Ishikawa (cell line): ENCODE measurements at regions not wholly inside any gene's neighbourhood (a gene's known extent, or its start where the extent isn't known, plus 50 kb on each side); places are given as distances from the start of the nearest gene placed in this dataset.

Source experiments
- CEBPB ChIP-seq: IDR thresholded peaks from 2 replicates; pipeline ENCODE4 v1.6.1; 2012
- CREB1 ChIP-seq: IDR thresholded peaks from 2 replicates; pipeline ENCODE4 v1.6.1; 2012; ENCODE audit warnings: low read depth
- EGR1 ChIP-seq: IDR thresholded peaks from 2 replicates; pipeline ENCODE4 v1.6.1; 2012
- EP300 ChIP-seq: IDR thresholded peaks from 2 replicates; pipeline ENCODE4 v1.6.1; 2012; ENCODE audit warnings: borderline replicate concordance
- FOXM1 ChIP-seq: IDR thresholded peaks from 2 replicates; pipeline ENCODE4 v1.6.1; 2012; ENCODE audit warnings: low read depth, borderline replicate concordance
- NFIC ChIP-seq: IDR thresholded peaks from 2 replicates; pipeline ENCODE4 v1.6.1; 2012
- RAD21 ChIP-seq: IDR thresholded peaks from 2 replicates; pipeline ENCODE4 v1.6.1; 2012; ENCODE audit warnings: low read depth
- REST ChIP-seq: IDR thresholded peaks from 2 replicates; pipeline ENCODE4 v1.6.1; 2012; ENCODE audit warnings: low read depth, mild to moderate bottlenecking
- TAF1 ChIP-seq: IDR thresholded peaks from 2 replicates; pipeline ENCODE4 v1.6.1; 2012; ENCODE audit warnings: low read depth, mild to moderate bottlenecking
- TCF12 ChIP-seq: IDR thresholded peaks from 2 replicates; pipeline ENCODE4 v1.6.1; 2012; ENCODE audit warnings: low read depth
- TEAD4 ChIP-seq: IDR thresholded peaks from 2 replicates; pipeline ENCODE4 v1.6.1; 2012
- USF1 ChIP-seq: IDR thresholded peaks from 2 replicates; pipeline ENCODE4 v1.6.1; 2012
- YY1 ChIP-seq: IDR thresholded peaks from 2 replicates; pipeline ENCODE4 v1.6.1; 2012; ENCODE audit warnings: low read depth
- ZBTB7A ChIP-seq: IDR thresholded peaks from 2 replicates; pipeline ENCODE4 v1.6.1; 2012; ENCODE audit warnings: low read depth
- TF ChIP-seq, protein P1 (sequence below): IDR thresholded peaks from 2 replicates; pipeline ENCODE4 v1.6.1; 2012

DNA sequence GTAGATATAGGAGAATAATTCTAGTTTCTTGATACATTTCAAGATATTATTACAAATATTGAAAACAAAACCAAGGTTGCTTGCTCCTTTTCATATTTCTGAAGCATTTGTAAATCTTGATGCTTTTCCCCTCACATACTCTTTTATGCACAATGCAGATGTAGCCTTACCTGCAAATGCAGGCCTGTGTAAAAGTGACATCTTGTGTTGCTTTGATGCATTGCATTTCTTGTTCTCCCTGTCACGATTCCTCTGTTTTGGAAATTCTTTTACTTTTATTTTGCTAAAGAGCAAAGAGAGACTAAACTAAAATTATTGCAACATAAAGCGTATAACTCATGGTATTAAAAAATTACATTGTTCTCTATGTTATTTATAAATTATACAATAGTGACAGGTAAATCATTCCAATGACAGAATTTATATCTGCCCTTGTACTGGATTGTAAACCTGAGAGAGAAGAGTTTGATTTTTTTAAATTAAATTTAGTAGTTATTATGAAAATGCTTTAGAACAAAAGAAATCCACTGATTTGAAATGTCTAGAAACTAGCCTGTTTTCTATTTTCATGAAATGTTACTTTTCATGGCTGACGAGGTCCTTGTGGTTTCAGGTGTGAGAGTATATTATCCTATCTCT, 970.0 kb downstream of the MAT2B start:
- TF ChIP-seq RAD21 (peak; percentile 53), REST (no peak)

GRCh38 chr5:164481270-164481669, 975.9 kb downstream of the MAT2B start:
- no peak for TF ChIP-seq REST
- no peak for TF ChIP-seq YY1
- no peak for TF ChIP-seq USF1
- TF ChIP-seq CREB1 = no peak
- TF ChIP-seq CEBPB = no peak
- no peak for TF ChIP-seq RAD21
- no peak for TF ChIP-seq TEAD4
- TF ChIP-seq NFIC = no peak
- TF ChIP-seq TCF12 = no peak
- TF ChIP-seq ZBTB7A = no peak
- no peak for TF ChIP-seq EGR1
- no peak for TF ChIP-seq TAF1
- no peak for TF ChIP-seq FOXM1
- TF ChIP-seq, protein P1, sequence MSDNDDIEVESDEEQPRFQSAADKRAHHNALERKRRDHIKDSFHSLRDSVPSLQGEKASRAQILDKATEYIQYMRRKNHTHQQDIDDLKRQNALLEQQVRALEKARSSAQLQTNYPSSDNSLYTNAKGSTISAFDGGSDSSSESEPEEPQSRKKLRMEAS = no peak
- no peak for TF ChIP-seq EP300

DNA sequence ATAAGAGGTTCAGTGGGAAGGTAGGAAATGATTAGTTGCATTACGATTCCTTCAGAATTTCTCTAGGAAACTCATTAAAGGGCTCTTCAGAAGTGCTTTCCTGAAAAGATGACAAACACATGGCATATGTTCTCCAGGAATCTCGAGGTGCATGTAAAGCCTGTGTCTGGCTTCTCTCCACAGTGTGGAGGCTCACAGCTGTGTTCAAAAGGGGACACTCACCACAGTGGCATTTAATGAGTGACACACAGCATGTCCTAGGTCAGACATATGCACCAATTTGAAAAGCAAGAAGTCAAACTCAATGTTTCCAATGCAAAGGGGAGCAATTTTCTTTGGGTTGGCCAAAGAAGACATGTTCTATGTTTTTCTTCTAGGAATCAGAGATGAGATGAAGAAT, 976.9 kb downstream of the MAT2B start:
- TF ChIP-seq REST (no peak), TCF12 (no peak), FOXM1 (no peak), TAF1 (no peak), ZBTB7A (no peak), YY1 (no peak), TEAD4 (no peak)

- TF ChIP-seq USF1 = no peak
- TF ChIP-seq RAD21 = no peak
- no peak for TF ChIP-seq EGR1
These were observed 979.5 kb downstream of the MAT2B start for GRCh38 chr5:164484948-164485347.

GRCh38 chr5:164487939-164488338, 982.5 kb downstream of the MAT2B start:
- TF ChIP-seq, protein P1 = no peak
- TF ChIP-seq CEBPB (no peak), TEAD4 (no peak), NFIC (no peak), YY1 (no peak), EGR1 (no peak), ZBTB7A (no peak), RAD21 (no peak), EP300 (no peak), REST (no peak), USF1 (no peak), TCF12 (no peak), TAF1 (no peak), CREB1 (no peak), FOXM1 (no peak)
